ENCODE measurements at regions not wholly inside any gene's neighbourhood (a gene's known extent, or its start where the extent isn't known, plus 50 kb on each side); places are given as distances from the start of the nearest gene placed in this dataset.
"Not testable (repeated sequence)": the region's sequence is repeated elsewhere in the genome, so short reads cannot be mapped to it uniquely, and the experiment has no call there.

- Histone ChIP-seq H3K9ac (ENCODE audit: low read depth, low read length) (no peak overlapping the region), H3K27ac (ENCODE audit: low read depth, low read length) (no peak overlapping the region)
These were observed 447.6 kb downstream of the PDGFC start for GRCh38 chr4:156523991-156524390.

GRCh38 chr4:156523492-156523891 is 448.1 kb downstream of the PDGFC start:
- H3K4me1 ChIP-seq (ENCODE audit: control insufficient read depth, insufficient read depth, low read length): no peaks in the 10 kb centered on the region
- H3K9me3 ChIP-seq (ENCODE audit: control insufficient read depth, insufficient read depth, low read length): no peaks in the 10 kb centered on the region
- H3K27ac ChIP-seq (ENCODE audit: low read depth, low read length): no peak overlapping the region
- no peak overlapping the region for H3K4me3 ChIP-seq (ENCODE audit: low read depth, low read length)
- H3K36me3 ChIP-seq (ENCODE audit: control insufficient read depth, insufficient read depth, low read length): no peaks in the 10 kb centered on the region
- H3K9ac ChIP-seq (ENCODE audit: low read depth, low read length): no peak overlapping the region
- H3K27me3 ChIP-seq (ENCODE audit: control insufficient read depth, insufficient read depth, low read length): no peaks in the 10 kb centered on the region

More at GRCh38 chr4:156523991-156524390, 447.6 kb downstream of the PDGFC start:
- Histone ChIP-seq H3K36me3 (ENCODE audit: control insufficient read depth, insufficient read depth, low read length) (no peaks in the 10 kb centered on the region), H3K27me3 (ENCODE audit: control insufficient read depth, insufficient read depth, low read length) (no peaks in the 10 kb centered on the region), H3K4me3 (ENCODE audit: low read depth, low read length) (no peak overlapping the region), H3K9me3 (ENCODE audit: control insufficient read depth, insufficient read depth, low read length) (no peaks in the 10 kb centered on the region), H3K4me1 (ENCODE audit: control insufficient read depth, insufficient read depth, low read length) (no peaks in the 10 kb centered on the region)

- Histone ChIP-seq H3K9me3 (ENCODE audit: control insufficient read depth, insufficient read depth, low read length) (no peaks in the 10 kb centered on the region), H3K4me1 (ENCODE audit: control insufficient read depth, insufficient read depth, low read length) (no peaks in the 10 kb centered on the region), H3K4me3 (ENCODE audit: low read depth, low read length) (no peak overlapping the region), H3K36me3 (ENCODE audit: control insufficient read depth, insufficient read depth, low read length) (no peaks in the 10 kb centered on the region), H3K27ac (ENCODE audit: low read depth, low read length) (no peak overlapping the region), H3K27me3 (ENCODE audit: control insufficient read depth, insufficient read depth, low read length) (no peaks in the 10 kb centered on the region), H3K9ac (ENCODE audit: low read depth, low read length) (no peak overlapping the region)
These were observed 450.0 kb downstream of the PDGFC start for GRCh38 chr4:156521631-156522030.

- Histone ChIP-seq H3K9me3 (ENCODE audit: control insufficient read depth, insufficient read depth, low read length) (no peaks in the 10 kb centered on the region), H3K4me1 (ENCODE audit: control insufficient read depth, insufficient read depth, low read length) (no peaks in the 10 kb centered on the region), H3K27me3 (ENCODE audit: control insufficient read depth, insufficient read depth, low read length) (no peaks in the 10 kb centered on the region), H3K4me3 (ENCODE audit: low read depth, low read length) (no peak overlapping the region), H3K36me3 (ENCODE audit: control insufficient read depth, insufficient read depth, low read length) (no peaks in the 10 kb centered on the region), H3K9ac (ENCODE audit: low read depth, low read length) (no peak overlapping the region), H3K27ac (ENCODE audit: low read depth, low read length) (no peak overlapping the region)
These were observed 453.6 kb downstream of the PDGFC start for GRCh38 chr4:156517956-156518355.

- no peaks in the 10 kb centered on the region for H3K27me3 ChIP-seq (ENCODE audit: control insufficient read depth, insufficient read depth, low read length)
- H3K4me3 ChIP-seq (ENCODE audit: low read depth, low read length): no peak overlapping the region
- H3K9ac ChIP-seq (ENCODE audit: low read depth, low read length): no peak overlapping the region
- no peaks in the 10 kb centered on the region for H3K36me3 ChIP-seq (ENCODE audit: control insufficient read depth, insufficient read depth, low read length)
- no peaks in the 10 kb centered on the region for H3K9me3 ChIP-seq (ENCODE audit: control insufficient read depth, insufficient read depth, low read length)
- H3K4me1 ChIP-seq (ENCODE audit: control insufficient read depth, insufficient read depth, low read length): no peaks in the 10 kb centered on the region
- H3K27ac ChIP-seq (ENCODE audit: low read depth, low read length): no peak overlapping the region
These were observed 454.1 kb downstream of the PDGFC start for GRCh38 chr4:156517546-156517945.

- Histone ChIP-seq H3K27ac (ENCODE audit: low read depth, low read length) (no peak overlapping the region), H3K36me3 (ENCODE audit: control insufficient read depth, insufficient read depth, low read length) (no peaks in the 10 kb centered on the region)
These were observed 454.9 kb downstream of the PDGFC start for GRCh38 chr4:156516698-156517097.

GRCh38 chr4:156515295-156515694 is 456.3 kb downstream of the PDGFC start:
- H3K27me3 ChIP-seq (ENCODE audit: control insufficient read depth, insufficient read depth, low read length): no peaks in the 10 kb centered on the region
- H3K27ac ChIP-seq (ENCODE audit: low read depth, low read length): no peak overlapping the region
- H3K9ac ChIP-seq (ENCODE audit: low read depth, low read length): no peak overlapping the region
- H3K36me3 ChIP-seq (ENCODE audit: control insufficient read depth, insufficient read depth, low read length): no peaks in the 10 kb centered on the region
- H3K9me3 ChIP-seq (ENCODE audit: control insufficient read depth, insufficient read depth, low read length): no peaks in the 10 kb centered on the region
- H3K4me1 ChIP-seq (ENCODE audit: control insufficient read depth, insufficient read depth, low read length): no peaks in the 10 kb centered on the region
- H3K4me3 ChIP-seq (ENCODE audit: low read depth, low read length): no peak overlapping the region

More at GRCh38 chr4:156516698-156517097, 454.9 kb downstream of the PDGFC start:
- H3K9me3 ChIP-seq (ENCODE audit: control insufficient read depth, insufficient read depth, low read length): no peaks in the 10 kb centered on the region
- H3K4me1 ChIP-seq (ENCODE audit: control insufficient read depth, insufficient read depth, low read length): no peaks in the 10 kb centered on the region
- no peaks in the 10 kb centered on the region for H3K27me3 ChIP-seq (ENCODE audit: control insufficient read depth, insufficient read depth, low read length)
- no peak overlapping the region for H3K4me3 ChIP-seq (ENCODE audit: low read depth, low read length)
- no peak overlapping the region for H3K9ac ChIP-seq (ENCODE audit: low read depth, low read length)

GRCh38 chr4:156512622-156513021 is 459.0 kb downstream of the PDGFC start:
- H3K9me3 ChIP-seq (ENCODE audit: control insufficient read depth, insufficient read depth, low read length): no peaks in the 10 kb centered on the region
- H3K9ac ChIP-seq (ENCODE audit: low read depth, low read length): no peak overlapping the region
- no peaks in the 10 kb centered on the region for H3K36me3 ChIP-seq (ENCODE audit: control insufficient read depth, insufficient read depth, low read length)
- H3K4me3 ChIP-seq (ENCODE audit: low read depth, low read length): no peak overlapping the region
- no peaks in the 10 kb centered on the region for H3K27me3 ChIP-seq (ENCODE audit: control insufficient read depth, insufficient read depth, low read length)
- no peak overlapping the region for H3K27ac ChIP-seq (ENCODE audit: low read depth, low read length)
- no peaks in the 10 kb centered on the region for H3K4me1 ChIP-seq (ENCODE audit: control insufficient read depth, insufficient read depth, low read length)

- H3K9me3 ChIP-seq (ENCODE audit: control insufficient read depth, insufficient read depth, low read length); H3K27ac ChIP-seq (ENCODE audit: low read depth, low read length); H3K4me3 ChIP-seq (ENCODE audit: low read depth, low read length); H3K4me1 ChIP-seq (ENCODE audit: control insufficient read depth, insufficient read depth, low read length); H3K36me3 ChIP-seq (ENCODE audit: control insufficient read depth, insufficient read depth, low read length); H3K27me3 ChIP-seq (ENCODE audit: control insufficient read depth, insufficient read depth, low read length); H3K9ac ChIP-seq (ENCODE audit: low read depth, low read length): not testable (repeated sequence)
These were observed 461.7 kb downstream of the PDGFC start for GRCh38 chr4:156509921-156510320.

- H3K4me3 ChIP-seq (ENCODE audit: low read depth, low read length): no peak overlapping the region
- H3K27me3 ChIP-seq (ENCODE audit: control insufficient read depth, insufficient read depth, low read length): no peaks in the 10 kb centered on the region
- H3K27ac ChIP-seq (ENCODE audit: low read depth, low read length): no peak overlapping the region
- H3K36me3 ChIP-seq (ENCODE audit: control insufficient read depth, insufficient read depth, low read length): no peaks in the 10 kb centered on the region
- H3K4me1 ChIP-seq (ENCODE audit: control insufficient read depth, insufficient read depth, low read length): 0 out of 2 replicates have a peak, but pooled peaks cover 7% of the 10 kb centered on the region
- no peak overlapping the region for H3K9ac ChIP-seq (ENCODE audit: low read depth, low read length)
- no peaks in the 10 kb centered on the region for H3K9me3 ChIP-seq (ENCODE audit: control insufficient read depth, insufficient read depth, low read length)
These were observed 466.2 kb downstream of the PDGFC start for GRCh38 chr4:156505341-156505955.

- Histone ChIP-seq H3K9ac (ENCODE audit: low read depth, low read length) (no peak overlapping the region), H3K27ac (ENCODE audit: low read depth, low read length) (no peak overlapping the region), H3K9me3 (ENCODE audit: control insufficient read depth, insufficient read depth, low read length) (no peaks in the 10 kb centered on the region)
These were observed 468.5 kb downstream of the PDGFC start for GRCh38 chr4:156503119-156503518.

More at GRCh38 chr4:156503119-156503518, 468.5 kb downstream of the PDGFC start:
- Histone ChIP-seq H3K4me3 (ENCODE audit: low read depth, low read length) (no peak overlapping the region), H3K36me3 (ENCODE audit: control insufficient read depth, insufficient read depth, low read length) (no peaks in the 10 kb centered on the region), H3K4me1 (ENCODE audit: control insufficient read depth, insufficient read depth, low read length) (peaks cover 19% of the 10 kb centered on the region), H3K27me3 (ENCODE audit: control insufficient read depth, insufficient read depth, low read length) (no peaks in the 10 kb centered on the region)
